Epithelial cell of esophagus (primary cell): ENCODE measurements at regions not wholly inside any gene's neighbourhood (a gene's known extent, or its start where the extent isn't known, plus 50 kb on each side); places are given as distances from the start of the nearest gene placed in this dataset.
"Not testable (repeated sequence)": the region's sequence is repeated elsewhere in the genome, so short reads cannot be mapped to it uniquely, and the experiment has no call there.

Source experiments
- DNase-seq: peaks from one replicate; pipeline ENCODE4 v3.0.0; 2010; ENCODE audit warnings: low read depth
- H3K4me3 ChIP-seq: 2 replicates; pipeline ENCODE4 v1.5.1; 2011; ENCODE audit warnings: mild to moderate bottlenecking, low read length, control low read depth
- TF ChIP-seq, protein P1 (sequence below): IDR thresholded peaks from 2 replicates; pipeline ENCODE4 v1.5.1; 2011; ENCODE audit warnings: low read depth, mild to moderate bottlenecking, low read length, control low read depth, inconsistent platforms; ENCODE audit not compliant: insufficient read depth; ENCODE audit errors: missing control alignments

DNA sequence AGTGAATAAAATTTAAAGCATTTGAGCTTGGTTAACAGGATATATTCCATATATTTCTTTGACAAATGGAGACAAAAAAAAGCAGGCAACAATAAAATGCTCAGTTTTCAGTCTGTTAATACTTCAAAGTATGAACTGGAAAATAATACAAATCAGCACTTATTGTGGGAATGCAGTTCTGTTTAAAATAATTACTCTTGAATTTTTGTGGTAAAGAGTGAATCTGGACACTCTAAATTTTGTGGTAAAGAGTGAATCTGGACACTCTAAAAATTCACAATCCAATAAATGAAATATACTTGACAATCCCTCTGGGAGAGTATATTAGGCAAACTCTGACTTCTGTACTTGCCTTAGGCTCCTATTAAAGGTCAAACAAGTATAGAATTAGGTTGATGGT, 141.9 kb upstream of the RASA1 start:
- TF ChIP-seq, protein P1, sequence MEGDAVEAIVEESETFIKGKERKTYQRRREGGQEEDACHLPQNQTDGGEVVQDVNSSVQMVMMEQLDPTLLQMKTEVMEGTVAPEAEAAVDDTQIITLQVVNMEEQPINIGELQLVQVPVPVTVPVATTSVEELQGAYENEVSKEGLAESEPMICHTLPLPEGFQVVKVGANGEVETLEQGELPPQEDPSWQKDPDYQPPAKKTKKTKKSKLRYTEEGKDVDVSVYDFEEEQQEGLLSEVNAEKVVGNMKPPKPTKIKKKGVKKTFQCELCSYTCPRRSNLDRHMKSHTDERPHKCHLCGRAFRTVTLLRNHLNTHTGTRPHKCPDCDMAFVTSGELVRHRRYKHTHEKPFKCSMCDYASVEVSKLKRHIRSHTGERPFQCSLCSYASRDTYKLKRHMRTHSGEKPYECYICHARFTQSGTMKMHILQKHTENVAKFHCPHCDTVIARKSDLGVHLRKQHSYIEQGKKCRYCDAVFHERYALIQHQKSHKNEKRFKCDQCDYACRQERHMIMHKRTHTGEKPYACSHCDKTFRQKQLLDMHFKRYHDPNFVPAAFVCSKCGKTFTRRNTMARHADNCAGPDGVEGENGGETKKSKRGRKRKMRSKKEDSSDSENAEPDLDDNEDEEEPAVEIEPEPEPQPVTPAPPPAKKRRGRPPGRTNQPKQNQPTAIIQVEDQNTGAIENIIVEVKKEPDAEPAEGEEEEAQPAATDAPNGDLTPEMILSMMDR = no peak
- no peak overlapping the region for H3K4me3 ChIP-seq
- DNase-seq = no peak

DNA sequence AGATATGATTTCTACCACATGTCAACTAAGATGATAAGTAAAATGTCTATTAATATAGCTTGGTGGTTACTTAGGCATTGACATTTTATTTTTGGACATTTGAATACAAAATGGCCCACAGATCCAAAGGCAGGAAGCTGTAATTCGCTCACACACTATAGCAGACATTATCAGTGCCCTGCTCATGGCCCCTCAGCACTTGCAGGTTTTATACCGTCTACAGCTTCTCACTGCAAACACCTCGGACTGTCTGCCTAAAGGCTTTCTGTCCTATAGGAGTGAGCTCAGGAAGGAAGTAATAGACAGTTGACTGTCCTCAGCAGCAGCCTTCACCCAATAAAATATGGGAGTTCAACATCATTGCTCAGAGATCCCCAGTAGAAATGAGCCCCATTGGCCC, 140.8 kb upstream of the RASA1 start:
- no peak for DNase-seq
- H3K4me3 ChIP-seq = no peak overlapping the region
- TF ChIP-seq, protein P1 = no peak

DNA sequence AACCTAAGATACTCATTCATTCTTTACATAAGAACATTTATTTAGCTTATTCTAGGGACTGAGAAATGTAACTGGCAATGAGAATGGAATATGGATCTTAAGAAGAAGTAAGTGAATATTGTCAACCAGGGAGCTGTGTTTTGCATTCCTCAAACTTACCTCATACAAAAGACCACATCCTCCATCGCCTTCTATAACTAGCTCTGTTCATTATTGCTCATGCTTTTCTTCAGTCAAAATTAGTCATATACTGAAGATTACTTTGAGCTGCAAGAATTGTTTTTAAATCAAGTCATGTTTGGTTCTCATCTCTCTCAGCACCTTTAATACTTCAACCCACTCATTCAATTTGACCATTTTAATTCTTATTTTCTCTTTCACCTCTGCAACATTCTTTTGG, 140.3 kb upstream of the RASA1 start:
- TF ChIP-seq, protein P1 = no peak
- peak; percentile 81 for DNase-seq
- no peak overlapping the region for H3K4me3 ChIP-seq

DNA sequence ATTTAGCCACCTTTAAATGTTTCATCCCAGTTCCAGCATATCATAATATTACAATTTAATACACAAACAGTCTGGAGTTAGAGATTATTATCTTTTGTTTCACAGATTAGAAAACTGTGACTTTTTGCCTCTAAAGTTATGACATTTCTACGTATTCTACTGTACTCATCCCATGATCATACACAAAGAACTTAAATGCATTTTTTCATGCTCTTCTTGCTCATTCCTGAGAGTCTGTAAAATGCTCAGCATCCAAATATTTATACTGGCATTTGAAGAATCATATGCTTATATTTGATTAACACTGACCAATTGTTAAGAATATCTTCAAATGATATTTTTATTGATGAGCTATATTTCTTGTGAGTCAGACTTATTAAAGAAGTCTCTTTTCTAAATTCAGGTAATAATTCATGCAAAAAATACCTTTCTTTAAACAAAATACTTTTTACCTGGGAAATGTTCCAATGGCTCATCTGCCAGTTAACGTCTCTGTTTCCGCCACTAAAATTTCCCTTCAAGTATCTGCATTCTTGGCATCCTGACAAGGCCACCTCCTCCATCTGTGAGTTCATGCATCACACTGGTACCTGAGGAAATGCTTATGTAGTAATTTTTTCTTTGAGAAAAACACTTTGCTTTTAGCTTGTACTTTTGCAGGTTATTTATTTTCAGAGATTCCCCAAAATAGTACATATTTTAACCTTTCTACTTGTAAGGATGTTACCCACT, 139.6 kb upstream of the RASA1 start:
- DNase-seq = peak; percentile 75
- no peak overlapping the region for H3K4me3 ChIP-seq
- TF ChIP-seq, protein P1 = no peak

DNA sequence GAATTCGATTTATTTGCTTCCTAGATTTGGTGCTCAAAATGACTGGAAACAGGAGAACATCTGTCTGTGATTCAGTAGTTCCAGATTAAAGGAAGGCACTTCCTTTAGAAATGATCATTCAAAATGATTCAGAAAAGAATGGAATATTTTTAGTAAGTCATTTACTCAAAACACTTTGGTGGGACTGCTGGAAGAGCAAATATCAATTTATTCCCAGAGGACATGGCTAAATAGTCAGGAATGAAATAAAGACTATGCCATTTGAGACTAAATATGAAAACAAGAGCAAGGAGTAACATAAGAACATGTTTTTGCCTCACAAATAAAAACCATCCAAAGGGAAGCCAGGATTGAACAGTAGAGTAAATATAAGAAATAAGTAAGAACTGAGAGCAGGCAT, 138.6 kb upstream of the RASA1 start:
- TF ChIP-seq, protein P1 = no peak
- DNase-seq = no peak
- no peak overlapping the region for H3K4me3 ChIP-seq

DNA sequence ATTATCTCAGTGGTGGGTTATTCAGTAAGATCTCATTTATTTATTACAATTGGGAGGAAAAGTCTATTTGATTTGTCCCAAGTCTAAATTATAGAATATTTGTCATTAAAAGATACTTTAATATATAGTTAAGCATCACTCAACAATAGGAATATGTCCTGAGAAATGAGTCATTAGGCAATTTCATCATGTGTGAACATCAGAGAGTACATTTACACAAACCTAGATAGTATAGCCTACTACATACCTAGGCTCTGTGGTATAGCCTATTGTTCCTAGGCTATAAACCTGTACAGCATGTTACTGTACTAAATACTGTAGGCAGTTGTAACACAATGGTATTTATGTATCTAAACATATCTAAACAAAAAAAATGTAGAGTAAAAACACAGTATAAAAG, 135.0 kb upstream of the RASA1 start:
- TF ChIP-seq, protein P1 = no peak
- no peak overlapping the region for H3K4me3 ChIP-seq
- peak; percentile 70 for DNase-seq

DNA sequence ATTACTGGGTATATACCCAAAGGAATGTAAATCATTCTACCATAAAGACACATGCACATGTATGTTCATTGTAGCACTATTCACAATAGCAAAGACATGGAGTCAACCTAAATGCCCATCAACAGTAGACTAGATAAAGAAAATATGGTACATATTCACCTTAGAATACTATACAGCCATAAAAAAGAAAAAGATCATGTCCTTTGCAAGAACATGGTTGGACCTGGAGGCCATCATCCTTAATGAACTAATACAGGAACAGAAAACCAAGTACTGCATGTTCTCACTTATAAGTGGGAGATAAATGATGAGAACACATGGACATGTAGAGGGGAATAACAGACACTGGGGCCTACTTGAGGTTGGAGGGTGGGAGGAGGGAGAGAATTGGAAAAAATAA, 133.2 kb upstream of the RASA1 start:
- not testable (repeated sequence) for H3K4me3 ChIP-seq, DNase-seq
